Activated naive CD8-positive, alpha-beta T cell treated with anti-CD3 and anti-CD28 coated beads, Interleukin-2, amount 50 U/mL, for 24 hours (primary cell): ENCODE measurements at regions not wholly inside any gene's neighbourhood (a gene's known extent, or its start where the extent isn't known, plus 50 kb on each side); places are given as distances from the start of the nearest gene placed in this dataset.

Source experiments
- ATAC-seq: fragments of 150-1000 bp; cut with Tn5 transposase; one replicate; pipeline ENCODE4 v1.10.0; 2021
- DNase-seq: peaks from one replicate; pipeline ENCODE4 v3.0.0; 2021
- H3K27ac Mint-ChIP-seq: one replicate; pipeline ENCODE4 v1.8.0; 2021; ENCODE audit warnings: mild to moderate bottlenecking, mixed read lengths
- H3K27me3 Mint-ChIP-seq: one replicate; pipeline ENCODE4 v1.8.0; 2021; ENCODE audit warnings: mixed read lengths
- H3K36me3 Mint-ChIP-seq: one replicate; pipeline ENCODE4 v1.8.0; 2021; ENCODE audit warnings: low read depth, mixed read lengths
- H3K4me1 Mint-ChIP-seq: one replicate; pipeline ENCODE4 v1.8.0; 2021; ENCODE audit warnings: mixed read lengths
- H3K4me3 Mint-ChIP-seq: one replicate; pipeline ENCODE4 v1.8.0; 2021; ENCODE audit warnings: mild to moderate bottlenecking, moderate library complexity, mixed read lengths
- H3K9me3 Mint-ChIP-seq: one replicate; pipeline ENCODE4 v1.8.0; 2021; ENCODE audit warnings: mixed read lengths

DNA sequence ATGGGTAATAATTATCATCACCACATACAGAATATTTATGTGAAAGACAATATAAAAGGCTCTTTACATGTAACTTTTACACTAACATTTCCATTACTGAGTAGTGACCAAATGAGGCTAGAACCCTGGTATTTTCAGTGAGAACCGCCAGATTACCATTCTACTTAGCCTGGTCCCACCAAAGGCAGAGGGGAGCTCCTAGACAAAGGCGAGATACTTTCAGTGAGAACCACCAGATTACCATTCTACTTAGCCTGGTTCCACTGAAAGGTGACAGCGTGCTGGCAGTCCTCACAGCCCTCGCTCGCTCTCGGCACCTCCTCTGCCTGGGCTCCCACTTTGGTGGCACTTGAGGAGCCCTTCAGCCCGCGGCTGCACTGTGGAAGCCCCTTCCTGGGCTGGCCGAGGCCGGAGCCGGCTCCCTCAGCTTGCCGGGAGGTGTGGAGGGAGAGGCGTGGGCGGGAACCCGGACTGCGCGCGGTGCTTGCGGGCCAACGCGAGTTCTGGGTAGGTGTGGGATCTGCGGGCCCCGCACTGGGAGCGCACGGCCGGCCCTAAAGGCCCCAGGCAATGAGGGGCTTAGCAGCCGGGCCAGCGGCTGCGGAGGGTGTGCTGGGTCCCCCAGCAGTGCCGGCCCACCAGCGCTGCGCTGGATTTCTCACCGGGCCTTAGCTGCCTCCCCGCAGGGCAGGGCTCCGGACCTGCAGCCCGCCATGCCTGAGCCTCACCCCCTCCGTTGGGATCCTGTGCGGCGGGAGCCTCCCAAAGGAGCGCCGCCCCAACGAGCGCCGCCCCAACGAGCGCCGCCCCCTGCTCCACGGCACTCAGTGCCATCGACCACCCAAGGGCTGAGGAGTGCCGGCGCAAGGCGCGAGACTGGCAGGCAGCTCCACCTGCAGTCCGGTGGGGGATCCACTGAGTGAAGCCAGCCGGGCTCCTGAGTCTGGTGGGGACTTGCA is 1276.1 kb downstream of the PCDH7 start:
- Mint-ChIP-seq H3K9me3 (peaks cover 15% of the 10 kb centered on the region), H3K27ac (no peak overlapping the region), H3K4me3 (no peak overlapping the region), H3K27me3 (no peaks in the 10 kb centered on the region), H3K36me3 (no peaks in the 10 kb centered on the region), H3K4me1 (no peaks in the 10 kb centered on the region)
- ATAC-seq, result no peak
- DNase-seq, result no peak

DNA sequence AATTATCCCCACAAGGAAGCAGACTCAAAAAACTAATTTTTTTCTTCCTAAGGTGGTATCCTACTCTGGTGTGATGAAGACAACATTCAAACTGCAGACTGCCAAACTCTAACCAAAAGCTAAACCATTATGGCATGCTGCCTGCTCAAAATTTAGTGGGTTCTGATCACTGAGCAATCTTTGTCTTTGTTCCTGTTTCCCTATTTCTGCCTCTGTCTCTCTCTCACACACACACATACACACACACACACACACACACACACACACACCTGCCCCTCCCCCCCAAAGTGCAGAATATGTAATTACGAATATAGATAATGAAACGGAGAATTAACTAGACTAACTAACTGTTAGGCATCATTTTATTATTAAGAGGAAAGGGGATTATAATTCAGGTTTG is 1278.6 kb downstream of the PCDH7 start:
- ATAC-seq, result no peak
- H3K9me3 Mint-ChIP-seq, result peaks cover 11% of the 10 kb centered on the region

DNA sequence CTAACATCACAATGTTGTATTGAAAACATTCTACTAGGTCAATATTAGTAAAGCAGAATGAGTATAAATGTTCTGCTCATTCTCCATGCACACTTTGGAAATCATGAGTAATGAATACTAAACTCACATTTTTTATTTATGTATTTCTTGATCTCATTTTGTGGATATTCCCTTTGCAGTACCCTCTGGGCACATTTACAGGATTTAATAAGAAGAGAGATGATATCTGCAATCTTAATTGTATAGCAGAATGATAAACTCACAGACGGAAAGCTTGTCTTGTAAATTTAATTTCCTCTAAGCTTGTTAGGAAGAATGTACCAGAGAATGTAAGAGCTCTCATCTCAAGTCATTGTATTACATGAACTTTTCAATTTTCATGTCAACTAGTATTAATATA is 1279.7 kb downstream of the PCDH7 start:
- ATAC-seq, result no peak
- H3K27me3 Mint-ChIP-seq, result no peaks in the 10 kb centered on the region
- H3K4me1 Mint-ChIP-seq, result no peaks in the 10 kb centered on the region
- H3K36me3 Mint-ChIP-seq, result no peaks in the 10 kb centered on the region
- H3K27ac Mint-ChIP-seq, result no peak overlapping the region
- H3K9me3 Mint-ChIP-seq, result peaks cover 4% of the 10 kb centered on the region
- no peak overlapping the region for H3K4me3 Mint-ChIP-seq
- DNase-seq, result no peak

More for the DNA sequence above, 1278.6 kb downstream of the PCDH7 start:
- Mint-ChIP-seq H3K36me3 (no peaks in the 10 kb centered on the region), H3K4me3 (no peak overlapping the region), H3K4me1 (no peaks in the 10 kb centered on the region), H3K27me3 (no peaks in the 10 kb centered on the region), H3K27ac (no peak overlapping the region)
- DNase-seq, result no peak

DNA sequence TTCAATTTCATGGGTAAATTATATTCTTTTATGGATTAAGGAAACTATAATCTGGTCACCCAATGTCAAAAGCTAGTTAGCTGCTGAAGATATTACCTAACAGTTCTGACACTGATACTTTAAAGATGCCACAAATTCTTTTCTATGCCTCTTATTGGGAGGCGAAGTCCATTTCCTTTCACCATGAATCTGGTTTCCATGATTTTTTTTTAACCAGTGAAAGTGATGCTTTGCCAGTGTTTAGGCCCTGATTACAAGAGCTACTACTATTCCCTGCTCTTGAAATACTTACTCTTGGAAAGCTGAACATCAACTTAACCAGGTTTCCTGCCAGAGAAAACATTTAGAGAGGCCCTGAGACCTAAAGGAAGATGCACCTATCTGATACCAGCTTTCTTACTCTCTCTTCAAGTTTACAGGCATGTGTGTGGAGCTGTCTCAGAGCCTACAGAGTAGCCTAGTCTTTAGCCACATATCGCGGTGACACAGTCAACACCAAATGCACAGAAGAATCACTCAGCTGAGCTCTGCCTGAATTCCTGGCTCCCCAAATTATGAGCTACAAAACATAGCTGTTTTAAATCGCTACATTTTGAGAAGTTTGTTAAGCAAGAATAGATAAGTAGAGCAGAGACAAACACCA is 1280.8 kb downstream of the PCDH7 start:
- ATAC-seq (no peak), DNase-seq (no peak)
- H3K4me1 Mint-ChIP-seq, result no peaks in the 10 kb centered on the region
- H3K9me3 Mint-ChIP-seq, result peaks cover 4% of the 10 kb centered on the region
- H3K4me3 Mint-ChIP-seq, result no peak overlapping the region
- H3K36me3 Mint-ChIP-seq, result no peaks in the 10 kb centered on the region
- no peak overlapping the region for H3K27ac Mint-ChIP-seq
- H3K27me3 Mint-ChIP-seq, result no peaks in the 10 kb centered on the region

DNA sequence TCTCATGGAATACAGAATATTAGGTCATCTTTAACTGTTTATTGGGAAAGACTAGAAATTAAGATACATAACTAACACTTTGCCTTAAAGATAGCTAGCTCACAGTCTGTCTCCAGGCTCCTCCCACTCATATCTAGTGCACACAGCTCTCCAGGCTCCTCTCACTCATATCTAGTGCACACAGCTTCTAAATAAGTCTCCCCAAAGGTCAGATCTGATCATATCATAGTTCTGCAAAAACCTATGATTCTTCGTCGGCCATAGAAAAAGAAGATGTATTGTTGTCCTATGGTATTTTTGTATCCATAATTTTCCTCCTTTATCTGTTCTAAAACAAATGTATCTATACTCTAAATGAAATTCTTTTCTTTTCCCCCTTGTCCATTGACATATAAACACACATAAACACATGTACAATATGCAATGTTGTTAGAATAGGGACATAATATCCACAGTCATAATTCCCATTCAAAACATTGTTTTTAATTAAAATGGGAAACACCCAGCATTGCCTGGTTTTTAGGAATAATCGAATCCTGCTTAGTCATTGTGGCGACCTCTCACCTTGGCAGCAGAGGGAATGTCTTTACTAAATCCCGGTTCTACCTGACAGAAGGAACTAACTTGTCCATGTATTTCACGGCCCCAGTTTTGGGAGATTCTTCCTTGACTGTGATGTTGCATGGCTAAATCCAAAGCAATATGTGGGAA is 1282.0 kb downstream of the PCDH7 start:
- ATAC-seq, result no peak
- Mint-ChIP-seq H3K27me3 (no peaks in the 10 kb centered on the region), H3K9me3 (peaks cover 7% of the 10 kb centered on the region), H3K36me3 (no peaks in the 10 kb centered on the region), H3K27ac (no peak overlapping the region), H3K4me3 (no peak overlapping the region), H3K4me1 (no peaks in the 10 kb centered on the region)
- DNase-seq, result no peak

DNA sequence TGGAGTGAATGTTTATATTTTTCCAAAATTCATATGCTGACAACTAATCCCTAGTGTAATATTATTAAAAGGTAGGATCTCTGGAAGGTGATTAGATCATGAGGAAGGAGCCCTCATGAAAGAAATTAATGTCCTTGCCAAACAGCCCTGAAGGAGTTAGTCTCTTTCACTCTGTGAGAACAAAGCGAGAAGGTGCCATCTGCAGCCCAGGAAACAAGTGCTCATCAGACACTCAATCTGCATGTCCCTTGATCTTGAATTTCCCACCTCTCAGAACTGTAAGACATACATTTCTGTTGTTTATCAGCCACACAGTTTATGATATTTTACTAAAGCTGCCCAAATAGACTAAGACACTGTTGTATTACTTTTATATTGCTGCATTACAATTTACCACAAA is 1283.4 kb downstream of the PCDH7 start:
- Mint-ChIP-seq H3K4me1 (no peaks in the 10 kb centered on the region), H3K27ac (no peak overlapping the region), H3K4me3 (no peak overlapping the region), H3K36me3 (no peaks in the 10 kb centered on the region), H3K9me3 (peaks cover 7% of the 10 kb centered on the region), H3K27me3 (no peaks in the 10 kb centered on the region)
- DNase-seq (no peak), ATAC-seq (no peak)

DNA sequence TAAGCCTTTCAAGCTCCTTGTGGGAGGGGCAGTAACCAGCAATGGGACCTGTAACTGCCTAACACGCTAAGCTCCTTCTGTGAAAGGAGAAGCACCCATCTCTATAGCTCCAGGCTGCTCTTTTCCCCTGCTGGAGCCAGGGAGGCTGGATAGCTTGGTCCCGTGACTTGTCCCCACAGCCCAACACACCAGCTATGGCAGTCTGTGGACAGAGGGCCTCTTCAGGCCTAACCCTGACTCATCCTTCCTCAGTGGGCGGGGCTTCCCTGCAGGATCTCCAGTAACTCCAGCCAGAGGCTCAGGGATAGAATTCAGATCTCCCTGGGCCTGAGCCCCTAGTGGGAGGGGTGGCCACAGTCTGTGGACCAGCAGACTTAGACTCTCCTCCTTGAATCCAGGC is 1290.1 kb downstream of the PCDH7 start:
- H3K36me3 Mint-ChIP-seq, result no peaks in the 10 kb centered on the region
- H3K4me3 Mint-ChIP-seq, result no peak overlapping the region
- peaks cover 18% of the 10 kb centered on the region for H3K9me3 Mint-ChIP-seq
- no peak overlapping the region for H3K27ac Mint-ChIP-seq
- no peaks in the 10 kb centered on the region for H3K4me1 Mint-ChIP-seq
- no peaks in the 10 kb centered on the region for H3K27me3 Mint-ChIP-seq
- no peak for ATAC-seq
- no peak for DNase-seq

DNA sequence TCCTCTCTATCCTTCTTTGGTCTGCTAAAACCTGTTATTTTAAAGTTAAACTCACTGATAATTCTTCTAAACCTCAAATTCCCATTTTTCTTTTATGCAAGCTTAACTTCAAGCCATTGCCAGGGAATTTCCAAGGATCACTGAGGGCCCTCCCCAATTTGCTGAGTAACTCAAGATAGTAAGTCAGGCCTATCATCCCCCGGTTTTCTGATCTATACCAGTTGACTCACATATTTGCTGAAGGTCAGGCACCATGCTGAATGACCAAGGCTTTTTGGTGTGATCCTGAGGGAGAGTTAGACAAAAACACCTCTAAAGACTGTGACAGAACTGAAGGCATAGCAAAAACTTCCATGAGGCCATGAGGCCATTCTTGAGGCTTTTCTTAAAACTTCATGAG is 1301.9 kb downstream of the PCDH7 start:
- Mint-ChIP-seq H3K27ac (no peak overlapping the region), H3K27me3 (no peaks in the 10 kb centered on the region), H3K36me3 (no peaks in the 10 kb centered on the region), H3K4me1 (no peaks in the 10 kb centered on the region), H3K9me3 (peaks cover 13% of the 10 kb centered on the region), H3K4me3 (no peak overlapping the region)
- ATAC-seq, result no peak
- no peak for DNase-seq

DNA sequence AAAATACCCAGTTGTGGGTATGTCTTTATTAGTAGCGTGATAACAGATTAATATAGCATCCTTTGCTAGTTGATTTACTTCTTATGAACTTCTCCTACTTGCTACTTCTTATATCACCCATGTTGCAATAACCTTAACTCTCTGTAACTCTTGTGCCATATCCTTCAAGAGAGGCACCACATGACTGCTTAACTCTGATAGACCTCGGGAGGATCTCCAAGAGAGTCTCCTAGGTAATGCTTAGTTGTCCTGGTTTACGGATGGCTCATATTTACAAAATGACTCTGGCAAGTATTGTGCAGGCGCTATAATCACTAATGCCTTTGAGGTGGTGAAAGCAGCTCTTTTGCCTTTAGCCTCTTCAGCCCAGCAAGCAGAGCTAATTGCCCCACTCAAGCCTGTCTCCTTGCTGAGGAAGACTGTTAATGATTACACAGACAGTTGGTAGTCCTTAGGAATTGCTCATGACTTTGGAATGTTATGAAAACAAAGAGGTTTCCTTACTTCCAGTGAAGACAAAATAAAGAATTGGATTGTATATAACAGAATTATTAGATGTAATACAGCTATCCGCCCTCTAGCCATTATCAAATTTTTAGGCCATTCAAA is 1305.8 kb downstream of the PCDH7 start:
- no peaks in the 10 kb centered on the region for H3K27me3 Mint-ChIP-seq
- no peak for ATAC-seq
- peaks cover 19% of the 10 kb centered on the region for H3K9me3 Mint-ChIP-seq
- no peak for DNase-seq
- H3K27ac Mint-ChIP-seq, result no peak overlapping the region
- no peaks in the 10 kb centered on the region for H3K36me3 Mint-ChIP-seq
- H3K4me3 Mint-ChIP-seq, result no peak overlapping the region
- no peaks in the 10 kb centered on the region for H3K4me1 Mint-ChIP-seq

DNA sequence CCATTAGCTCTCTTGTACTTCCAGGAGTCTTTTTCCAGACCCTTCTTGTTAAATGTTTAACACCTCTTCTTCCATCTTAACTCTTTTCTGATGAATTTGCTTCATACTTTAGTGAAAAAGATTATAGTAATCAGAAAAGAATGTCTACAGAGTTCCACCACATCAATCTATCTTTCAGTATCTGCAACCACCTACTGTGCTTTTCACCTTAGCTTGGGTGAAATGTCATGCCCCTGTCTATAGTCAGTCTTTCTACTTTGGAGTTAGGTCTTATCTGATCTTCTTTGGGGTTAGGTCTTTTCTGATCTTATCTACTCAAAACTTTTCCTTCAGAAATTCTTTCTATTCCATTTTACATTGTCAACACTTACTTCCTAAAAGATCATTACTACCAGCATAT is 1310.2 kb downstream of the PCDH7 start:
- Mint-ChIP-seq H3K9me3 (peaks cover 22% of the 10 kb centered on the region), H3K27ac (no peak overlapping the region), H3K27me3 (no peaks in the 10 kb centered on the region), H3K4me1 (peaks cover 2% of the 10 kb centered on the region), H3K36me3 (no peaks in the 10 kb centered on the region), H3K4me3 (no peak overlapping the region)
- DNase-seq, result no peak
- ATAC-seq, result no peak

DNA sequence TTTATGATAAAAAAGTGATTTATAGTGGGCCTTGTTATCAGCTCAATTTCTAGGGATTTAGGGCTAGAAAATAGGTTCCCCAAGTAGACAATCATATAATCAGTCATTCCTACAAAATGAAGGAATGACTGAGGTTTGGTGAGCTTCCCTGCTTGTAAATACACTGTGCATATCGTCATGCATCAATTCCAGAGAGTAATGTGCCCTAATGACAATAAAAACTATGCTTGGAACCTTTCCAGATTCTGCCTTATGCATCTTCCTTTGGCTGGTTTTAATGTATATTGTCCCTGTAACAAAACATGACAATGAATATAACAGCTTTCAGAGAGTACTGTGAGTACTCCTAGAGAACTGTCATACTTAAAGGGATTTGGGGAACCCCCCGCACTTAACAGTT is 1310.9 kb downstream of the PCDH7 start:
- DNase-seq (no peak), ATAC-seq (no peak)
- Mint-ChIP-seq H3K4me1 (peaks cover 2% of the 10 kb centered on the region), H3K36me3 (no peaks in the 10 kb centered on the region), H3K27me3 (no peaks in the 10 kb centered on the region), H3K27ac (no peak overlapping the region), H3K4me3 (no peak overlapping the region), H3K9me3 (peaks cover 16% of the 10 kb centered on the region)

DNA sequence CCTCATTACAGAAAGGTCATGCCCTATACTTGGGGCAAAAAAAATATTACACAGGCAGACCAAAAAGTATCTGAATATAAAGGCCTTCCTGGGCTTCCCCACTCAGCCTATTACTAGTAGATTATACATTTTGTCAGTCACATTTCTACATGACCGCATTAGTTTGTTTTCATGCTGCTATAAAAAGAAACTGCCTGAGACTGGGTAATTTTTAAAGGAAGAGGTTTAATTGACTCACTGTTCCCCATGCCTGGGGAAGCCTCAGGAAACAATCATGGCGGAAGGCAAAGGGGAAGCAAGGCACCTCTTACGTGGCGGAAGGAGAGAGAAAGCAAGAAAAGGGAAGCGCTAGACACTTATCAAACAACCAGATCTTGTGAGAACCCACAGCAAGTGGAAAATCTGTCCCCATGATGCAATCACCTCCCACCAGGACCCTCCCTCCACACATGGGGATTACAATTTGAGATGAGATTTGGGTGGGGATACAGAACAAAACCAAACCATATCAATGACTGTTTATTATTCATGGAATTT is 1312.0 kb downstream of the PCDH7 start:
- Mint-ChIP-seq H3K9me3 (peaks cover 16% of the 10 kb centered on the region), H3K4me3 (no peak overlapping the region), H3K4me1 (peaks cover 2% of the 10 kb centered on the region), H3K36me3 (no peaks in the 10 kb centered on the region), H3K27ac (no peak overlapping the region), H3K27me3 (no peaks in the 10 kb centered on the region)
- DNase-seq, result no peak
- no peak for ATAC-seq

DNA sequence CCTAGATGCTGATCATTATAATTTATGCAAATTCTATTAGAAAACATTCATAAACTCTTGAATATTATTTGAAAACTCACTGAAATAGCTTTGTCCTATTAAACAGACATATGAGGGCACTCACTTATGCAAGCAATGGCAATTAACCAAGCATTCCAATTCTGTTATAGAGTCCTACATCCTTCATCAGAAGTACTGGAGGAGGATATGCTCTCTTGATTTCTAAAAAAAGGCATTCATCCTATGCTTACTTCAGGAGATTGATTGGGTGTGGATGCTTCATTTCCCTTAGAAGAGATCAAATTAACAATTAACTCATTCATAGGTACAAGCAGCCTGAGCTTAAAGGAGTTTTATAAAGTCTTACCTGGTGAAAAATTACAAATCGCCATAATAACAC is 1317.2 kb downstream of the PCDH7 start:
- H3K27ac Mint-ChIP-seq, result no peak overlapping the region
- peaks cover 12% of the 10 kb centered on the region for H3K9me3 Mint-ChIP-seq
- no peaks in the 10 kb centered on the region for H3K27me3 Mint-ChIP-seq
- DNase-seq, result no peak
- ATAC-seq, result no peak
- no peaks in the 10 kb centered on the region for H3K36me3 Mint-ChIP-seq
- H3K4me3 Mint-ChIP-seq, result no peak overlapping the region
- no peaks in the 10 kb centered on the region for H3K4me1 Mint-ChIP-seq

DNA sequence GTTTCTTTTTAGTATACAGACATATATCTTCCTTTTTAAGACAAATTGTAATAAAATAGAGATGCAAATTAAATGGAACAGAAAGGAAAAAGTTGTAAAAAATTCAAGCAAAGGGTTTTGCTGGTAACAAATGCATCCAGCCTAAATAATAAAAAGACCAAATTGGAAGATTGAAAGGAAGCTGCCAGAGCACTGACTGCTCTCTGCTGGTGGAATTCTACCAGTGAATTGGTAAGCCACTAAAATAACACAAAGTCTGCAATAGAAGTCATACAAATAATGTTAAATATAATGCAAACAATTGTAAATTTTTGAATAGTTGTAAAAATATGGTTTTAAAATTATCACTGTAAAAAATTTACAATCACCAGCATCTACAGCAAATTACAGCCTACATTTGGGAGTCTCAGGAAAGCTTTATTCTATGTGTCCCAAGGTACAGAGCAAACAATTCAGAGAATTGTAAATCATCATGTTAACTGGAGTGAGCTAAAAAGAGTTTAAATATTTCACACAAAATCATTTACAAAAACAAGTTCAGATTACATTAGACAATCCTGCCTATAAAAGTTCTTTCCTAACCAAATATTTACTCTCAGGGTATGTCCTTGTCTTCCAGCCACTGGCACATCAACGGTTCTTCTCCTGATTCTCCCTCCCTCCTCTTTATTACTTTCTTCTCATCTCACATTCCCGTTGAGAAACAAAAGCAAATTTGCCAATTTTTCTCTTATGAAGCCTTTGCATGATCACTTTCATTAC is 1322.5 kb downstream of the PCDH7 start:
- peaks cover 11% of the 10 kb centered on the region for H3K9me3 Mint-ChIP-seq
- ATAC-seq, result no peak

More for the DNA sequence above, 1322.5 kb downstream of the PCDH7 start:
- Mint-ChIP-seq H3K4me3 (no peak overlapping the region), H3K4me1 (no peaks in the 10 kb centered on the region), H3K27ac (no peak overlapping the region), H3K36me3 (no peaks in the 10 kb centered on the region), H3K27me3 (no peaks in the 10 kb centered on the region)
- no peak for DNase-seq
